ENCODE measurements at regions not wholly inside any gene's neighbourhood (a gene's known extent, or its start where the extent isn't known, plus 50 kb on each side); places are given as distances from the start of the nearest gene placed in this dataset.

- H3K9me2 ChIP-seq (ENCODE audit: insufficient read depth) = no peaks in the 10 kb centered on the region
- POLR2A ChIA-PET (ENCODE audit: unreplicated experiment) = no interaction called here
- H3K27me3 ChIP-seq (ENCODE audit: insufficient read depth, low read depth) = peaks cover 51% of the 10 kb centered on the region
- no peaks in the 10 kb centered on the region for H3F3A ChIP-seq (ENCODE audit: insufficient read depth, low read depth)
- intact Hi-C loops (cut with micrococcal nuclease; ENCODE audit: unreplicated experiment) = no loop called here
- DNase-seq = no peak
- no peak overlapping the region for H3K27ac ChIP-seq
- H3K36me3 ChIP-seq (ENCODE audit: low read depth) = no peaks in the 10 kb centered on the region
- CTCF ChIA-PET = no interaction called here
- BruUV-seq (replicated peaks) = no TSS peak
- H3K4me2 ChIP-seq = no peak overlapping the region
- TF ChIP-seq CTCF (conservative IDR thresholded peaks at IDR 0.05) (no peak), EZH2 (IDR thresholded peaks at IDR 0.05; ENCODE audit: low read depth) (no peak)
- no peaks in the 10 kb centered on the region for H3K4me1 ChIP-seq (replicated peaks; ENCODE audit: insufficient read depth)
- H2AFZ ChIP-seq = no peak overlapping the region
- H3K4me3 ChIP-seq = no peak overlapping the region
- no peaks in the 10 kb centered on the region for H3K9me3 ChIP-seq (ENCODE audit: insufficient read depth, low read depth)
- H3K79me2 ChIP-seq (ENCODE audit: low read depth) = no peaks in the 10 kb centered on the region
- no peaks in the 10 kb centered on the region for H4K20me1 ChIP-seq (ENCODE audit: insufficient read depth)
These were observed 612.4 kb upstream of the RAB6C start for GRCh38 chr2:129367107-129367506.

- intact Hi-C loops (cut with micrococcal nuclease; ENCODE audit: unreplicated experiment) = no loop called here
- Histone ChIP-seq H2AFZ (no peak overlapping the region), H3K36me3 (ENCODE audit: low read depth) (no peaks in the 10 kb centered on the region), H3K27ac (no peak overlapping the region), H4K20me1 (ENCODE audit: insufficient read depth) (no peaks in the 10 kb centered on the region), H3K9me3 (ENCODE audit: insufficient read depth, low read depth) (no peaks in the 10 kb centered on the region), H3K27me3 (ENCODE audit: insufficient read depth, low read depth) (peaks cover 43% of the 10 kb centered on the region), H3F3A (ENCODE audit: insufficient read depth, low read depth) (no peaks in the 10 kb centered on the region), H3K79me2 (ENCODE audit: low read depth) (no peaks in the 10 kb centered on the region), H3K4me2 (no peak overlapping the region), H3K4me1 (replicated peaks; ENCODE audit: insufficient read depth) (no peaks in the 10 kb centered on the region), H3K4me3 (no peak overlapping the region), H3K9me2 (ENCODE audit: insufficient read depth) (no peaks in the 10 kb centered on the region)
- ChIA-PET POLR2A (ENCODE audit: unreplicated experiment) (no interaction called here), CTCF (no interaction called here)
- no peak for DNase-seq
- BruUV-seq (replicated peaks) = no TSS peak
- no peak for TF ChIP-seq EZH2 (IDR thresholded peaks at IDR 0.05; ENCODE audit: low read depth)
- TF ChIP-seq CTCF (conservative IDR thresholded peaks at IDR 0.05) = no peak
These were observed 610.0 kb upstream of the RAB6C start for GRCh38 chr2:129369437-129369836.

- ChIA-PET CTCF (no interaction called here), POLR2A (ENCODE audit: unreplicated experiment) (no interaction called here)
- DNase-seq = no peak
- Histone ChIP-seq H2AFZ (no peak overlapping the region), H3K9me3 (ENCODE audit: insufficient read depth, low read depth) (no peaks in the 10 kb centered on the region), H3K4me2 (no peak overlapping the region), H3F3A (ENCODE audit: insufficient read depth, low read depth) (no peaks in the 10 kb centered on the region), H3K9me2 (ENCODE audit: insufficient read depth) (no peaks in the 10 kb centered on the region), H3K4me1 (replicated peaks; ENCODE audit: insufficient read depth) (no peaks in the 10 kb centered on the region), H3K4me3 (no peak overlapping the region), H3K36me3 (ENCODE audit: low read depth) (no peaks in the 10 kb centered on the region), H3K27me3 (ENCODE audit: insufficient read depth, low read depth) (peaks cover 29% of the 10 kb centered on the region), H3K79me2 (ENCODE audit: low read depth) (no peaks in the 10 kb centered on the region), H4K20me1 (ENCODE audit: insufficient read depth) (no peaks in the 10 kb centered on the region), H3K27ac (no peak overlapping the region)
- no TSS peak for BruUV-seq (replicated peaks)
- TF ChIP-seq CTCF (conservative IDR thresholded peaks at IDR 0.05) (no peak), EZH2 (IDR thresholded peaks at IDR 0.05; ENCODE audit: low read depth) (no peak)
- intact Hi-C loops (cut with micrococcal nuclease; ENCODE audit: unreplicated experiment) = no loop called here
These were observed 605.0 kb upstream of the RAB6C start for GRCh38 chr2:129374452-129374851.
